ENCODE measurements at regions not wholly inside any gene's neighbourhood (a gene's known extent, or its start where the extent isn't known, plus 50 kb on each side); places are given as distances from the start of the nearest gene placed in this dataset.
A peak's percentile ranks its signal among the peaks of the same experiment; 100 is the strongest.

DNA sequence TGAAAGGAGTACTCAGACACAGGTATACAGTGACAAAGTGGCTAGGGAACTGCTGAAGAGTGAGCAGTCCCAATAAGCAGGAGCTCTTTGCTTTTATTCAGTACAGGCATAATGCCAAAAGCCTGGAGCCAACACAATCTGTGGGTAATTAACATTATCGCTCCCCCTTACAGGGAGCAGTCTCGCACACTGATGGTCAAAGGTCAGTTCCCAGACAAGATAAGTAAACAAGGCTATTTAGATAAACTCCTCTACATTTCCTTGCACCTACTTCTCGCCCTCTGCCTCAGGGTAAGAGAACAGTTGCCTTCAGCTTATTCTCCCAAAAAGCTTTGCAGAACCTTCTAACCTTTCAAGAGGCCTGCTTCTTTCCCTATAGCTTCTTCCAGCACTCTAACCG is 73.9 kb upstream of the TAF9B start:
- DNase-seq = no peak

DNA sequence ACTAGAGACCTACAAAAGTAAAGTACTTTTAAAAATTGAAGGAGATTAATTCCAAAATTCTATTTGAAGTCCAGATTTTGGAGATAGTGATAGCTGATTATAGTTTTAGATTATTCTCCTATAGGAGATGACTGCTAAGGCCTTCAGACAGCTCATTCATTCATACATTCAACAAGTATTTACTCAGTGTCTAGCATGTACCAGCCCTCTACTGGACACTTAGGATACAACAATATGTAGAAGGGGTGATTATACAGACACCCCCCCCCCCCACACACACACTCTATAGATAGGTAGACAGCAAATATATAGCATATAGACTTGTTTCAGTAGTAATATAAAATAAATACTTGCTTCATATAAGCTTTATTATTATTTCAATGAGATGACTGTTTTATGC is 60.4 kb upstream of the TAF9B start:
- peak; percentile 0 for DNase-seq

All from NCI-H510A treated with DMSO at 0.1 percent for 48 hours (cell line).